ENCODE measurements at regions not wholly inside any gene's neighbourhood (a gene's known extent, or its start where the extent isn't known, plus 50 kb on each side); places are given as distances from the start of the nearest gene placed in this dataset.

GRCh38 chr7:86943447-86943846, 116.0 kb downstream of the ELAPOR2 start:
- Histone ChIP-seq H3K4me1 (ENCODE audit: control insufficient read depth, insufficient read depth, low read length) (no peaks in the 10 kb centered on the region), H3K4me3 (ENCODE audit: low read depth in 2 of 2, low read length in 2 of 2) (no peak overlapping the region), H3K36me3 (ENCODE audit: control insufficient read depth, insufficient read depth, low read length) (no peaks in the 10 kb centered on the region), H3K27me3 (ENCODE audit: control insufficient read depth, insufficient read depth, low read length) (peaks cover 3% of the 10 kb centered on the region; the same call in 1 of the 2 replicates), H3K9me3 (ENCODE audit: control insufficient read depth, insufficient read depth, low read depth, low read length) (no peaks in the 10 kb centered on the region), H3K27ac (ENCODE audit: low read length) (no peak overlapping the region)
- ChIA-PET POLR2A (no interaction called here), CTCF (no interaction called here)
- intact Hi-C loops (cut with micrococcal nuclease; ENCODE audit: unreplicated experiment) (no loop called here), in situ Hi-C loops (cut with HindIII; ENCODE audit: low pct_unique_long_range_greater_than_20kb, low sequenced_read_pairs) (no loop called here)
- no TSS peak for BruUV-seq (replicated peaks)
- ATAC-seq (no peak), DNase-seq (ENCODE audit: low read depth, low spot score) (no peak)
- TF ChIP-seq TCF7L2 (IDR thresholded peaks at IDR 0.05; ENCODE audit: low read depth, low read length), result no peak

- in situ Hi-C loops (cut with HindIII; ENCODE audit: low pct_unique_long_range_greater_than_20kb, low sequenced_read_pairs), result no loop called here
- Histone ChIP-seq H3K27me3 (ENCODE audit: control insufficient read depth, insufficient read depth, low read length) (peaks cover 3% of the 10 kb centered on the region; the same call in 1 of the 2 replicates), H3K4me3 (ENCODE audit: low read depth in 2 of 2, low read length in 2 of 2) (no peak overlapping the region), H3K36me3 (ENCODE audit: control insufficient read depth, insufficient read depth, low read length) (no peaks in the 10 kb centered on the region), H3K4me1 (ENCODE audit: control insufficient read depth, insufficient read depth, low read length) (no peaks in the 10 kb centered on the region), H3K9me3 (ENCODE audit: control insufficient read depth, insufficient read depth, low read depth, low read length) (no peaks in the 10 kb centered on the region), H3K27ac (ENCODE audit: low read length) (no peak overlapping the region)
- POLR2A ChIA-PET, result no interaction called here
- TF ChIP-seq SIN3A (IDR thresholded peaks at IDR 0.05; ENCODE audit: borderline replicate concordance, insufficient read depth, low read depth, low read length), result no peak
- no peak for TF ChIP-seq TCF7L2 (IDR thresholded peaks at IDR 0.05; ENCODE audit: low read depth, low read length)
- TF ChIP-seq CTCF (IDR thresholded peaks at IDR 0.05), result no peak
- no peak for TF ChIP-seq REST (IDR thresholded peaks at IDR 0.05; ENCODE audit: insufficient read depth in 1 of 2, low read depth in 2 of 2, low read length in 1 of 2)
- no peak for TF ChIP-seq POLR2AphosphoS5 (IDR thresholded peaks at IDR 0.05; ENCODE audit: low read depth, low read length)
- DNase-seq (ENCODE audit: low read depth, low spot score) (no peak), ATAC-seq (no peak)
- CTCF ChIA-PET, result interaction anchor here (0.6 kb wide), 1 partner anchor 933 kb away, joined by 3 read pairs; no protein-coding TSS in a partner anchor
- BruUV-seq (replicated peaks), result no TSS peak
- intact Hi-C loops (cut with micrococcal nuclease; ENCODE audit: unreplicated experiment), result no loop called here
Measured at GRCh38 chr7:86942995-86943394, 116.5 kb downstream of the ELAPOR2 start.

GRCh38 chr7:86942081-86942480, 117.4 kb downstream of the ELAPOR2 start:
- H3K9me3 ChIP-seq (ENCODE audit: control insufficient read depth, insufficient read depth, low read depth, low read length), result no peaks in the 10 kb centered on the region

More at GRCh38 chr7:86942081-86942480, 117.4 kb downstream of the ELAPOR2 start:
- ChIA-PET POLR2A (no interaction called here), CTCF (interaction anchor here (0.6 to 1.4 kb wide), 2 partner anchors 206 to 932 kb away, joined by 3 to 5 read pairs; no protein-coding TSS in a partner anchor)
- no peak overlapping the region for H3K27ac ChIP-seq (ENCODE audit: low read length)
- BruUV-seq (replicated peaks), result no TSS peak
- no peak overlapping the region for H3K4me3 ChIP-seq (ENCODE audit: low read depth in 2 of 2, low read length in 2 of 2)
- DNase-seq (ENCODE audit: low read depth, low spot score) (no peak), ATAC-seq (no peak)
- no peak for TF ChIP-seq REST (IDR thresholded peaks at IDR 0.05; ENCODE audit: insufficient read depth in 1 of 2, low read depth in 2 of 2, low read length in 1 of 2)
- H3K27me3 ChIP-seq (ENCODE audit: control insufficient read depth, insufficient read depth, low read length), result peaks cover 3% of the 10 kb centered on the region; the same call in 1 of the 2 replicates
- intact Hi-C loops (cut with micrococcal nuclease; ENCODE audit: unreplicated experiment), result no loop called here
- in situ Hi-C loops (cut with HindIII; ENCODE audit: low pct_unique_long_range_greater_than_20kb, low sequenced_read_pairs), result no loop called here
- no peaks in the 10 kb centered on the region for H3K4me1 ChIP-seq (ENCODE audit: control insufficient read depth, insufficient read depth, low read length)
- H3K36me3 ChIP-seq (ENCODE audit: control insufficient read depth, insufficient read depth, low read length), result no peaks in the 10 kb centered on the region

Measured in Panc1 (cell line).